ENCODE measurements at regions not wholly inside any gene's neighbourhood (a gene's known extent, or its start where the extent isn't known, plus 50 kb on each side); places are given as distances from the start of the nearest gene placed in this dataset.

DNA sequence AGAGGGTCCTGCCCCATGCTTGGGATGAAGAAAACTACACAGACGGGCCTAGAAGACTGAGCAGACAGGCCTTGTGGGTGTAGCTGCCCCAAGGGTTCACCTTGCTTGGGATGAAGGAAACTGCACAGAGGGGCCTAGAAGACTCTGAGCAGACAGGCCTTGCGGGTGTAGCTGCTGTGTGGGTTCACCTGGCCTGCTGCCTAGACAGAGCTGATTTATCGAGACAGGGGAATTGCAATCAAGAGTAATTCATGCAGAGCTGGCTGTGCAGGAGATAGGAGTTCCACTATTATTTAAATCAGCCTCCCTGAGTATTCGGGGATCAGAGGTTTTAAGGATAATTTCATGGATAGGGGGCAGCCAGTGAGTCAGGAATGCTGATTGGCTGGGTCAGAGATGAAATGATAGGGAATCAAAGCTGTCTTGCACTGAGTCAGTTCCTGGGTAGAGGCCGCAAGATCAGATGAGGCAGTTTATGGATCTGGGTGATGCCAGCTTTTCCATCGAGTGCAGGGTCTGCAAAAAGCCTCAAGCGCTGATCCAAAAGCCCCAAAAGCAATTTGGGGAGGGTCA is 341.4 kb downstream of the GALR1 start:
- DNase-seq (ENCODE audit: low read depth) = no peak
- H3K4me3 ChIP-seq (ENCODE audit: control insufficient read depth, low read depth, low read length) = no peak overlapping the region
- TF ChIP-seq, protein P1, sequence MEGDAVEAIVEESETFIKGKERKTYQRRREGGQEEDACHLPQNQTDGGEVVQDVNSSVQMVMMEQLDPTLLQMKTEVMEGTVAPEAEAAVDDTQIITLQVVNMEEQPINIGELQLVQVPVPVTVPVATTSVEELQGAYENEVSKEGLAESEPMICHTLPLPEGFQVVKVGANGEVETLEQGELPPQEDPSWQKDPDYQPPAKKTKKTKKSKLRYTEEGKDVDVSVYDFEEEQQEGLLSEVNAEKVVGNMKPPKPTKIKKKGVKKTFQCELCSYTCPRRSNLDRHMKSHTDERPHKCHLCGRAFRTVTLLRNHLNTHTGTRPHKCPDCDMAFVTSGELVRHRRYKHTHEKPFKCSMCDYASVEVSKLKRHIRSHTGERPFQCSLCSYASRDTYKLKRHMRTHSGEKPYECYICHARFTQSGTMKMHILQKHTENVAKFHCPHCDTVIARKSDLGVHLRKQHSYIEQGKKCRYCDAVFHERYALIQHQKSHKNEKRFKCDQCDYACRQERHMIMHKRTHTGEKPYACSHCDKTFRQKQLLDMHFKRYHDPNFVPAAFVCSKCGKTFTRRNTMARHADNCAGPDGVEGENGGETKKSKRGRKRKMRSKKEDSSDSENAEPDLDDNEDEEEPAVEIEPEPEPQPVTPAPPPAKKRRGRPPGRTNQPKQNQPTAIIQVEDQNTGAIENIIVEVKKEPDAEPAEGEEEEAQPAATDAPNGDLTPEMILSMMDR (IDR thresholded peaks at IDR 0.05; ENCODE audit: control insufficient read depth, insufficient read depth, low read depth, low read length, missing control alignments) = no peak

DNA sequence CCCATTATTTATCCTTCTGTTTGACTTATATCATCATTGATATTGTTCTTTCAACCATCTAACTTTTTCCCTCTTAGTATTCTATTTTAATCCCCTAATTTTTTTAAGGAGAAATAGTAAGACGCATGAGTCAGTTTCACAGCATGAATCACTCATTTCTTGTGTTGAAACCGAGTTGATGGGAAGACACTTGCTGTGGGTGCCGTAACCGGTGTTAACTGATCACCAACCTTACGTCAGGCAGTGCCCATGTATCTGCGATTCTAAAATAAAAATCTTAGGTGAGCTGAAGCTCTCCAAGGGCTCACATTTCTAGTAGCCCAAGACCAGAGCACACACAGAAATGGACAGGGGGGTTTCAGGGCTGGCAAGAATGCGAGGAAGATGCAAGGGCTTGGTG is 348.1 kb downstream of the GALR1 start:
- no peak for DNase-seq (ENCODE audit: low read depth)
- TF ChIP-seq, protein P1 (IDR thresholded peaks at IDR 0.05; ENCODE audit: control insufficient read depth, insufficient read depth, low read depth, low read length, missing control alignments) = no peak
- H3K4me3 ChIP-seq (ENCODE audit: control insufficient read depth, low read depth, low read length) = no peak overlapping the region

DNA sequence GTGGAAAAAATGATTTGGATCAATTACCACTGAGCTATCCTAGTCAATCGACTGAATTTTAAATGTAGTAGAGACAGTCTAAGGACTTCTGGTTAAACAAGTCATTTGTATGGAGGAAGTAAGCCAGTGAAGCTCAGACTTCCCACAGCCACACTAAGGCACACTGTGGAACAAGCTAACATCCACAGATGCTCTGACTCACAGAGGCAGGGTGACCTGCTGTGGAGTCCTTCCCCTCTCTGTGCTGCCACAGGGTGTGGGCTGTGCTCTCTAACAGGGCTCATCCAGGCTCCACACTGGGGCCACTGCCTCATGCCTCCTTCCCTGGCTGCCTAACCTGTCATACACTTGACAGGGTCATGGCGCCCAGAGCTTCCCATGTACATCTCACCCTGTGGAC is 351.0 kb downstream of the GALR1 start:
- TF ChIP-seq, protein P1 (IDR thresholded peaks at IDR 0.05; ENCODE audit: control insufficient read depth, insufficient read depth, low read depth, low read length, missing control alignments) = no peak
- no peak overlapping the region for H3K4me3 ChIP-seq (ENCODE audit: control insufficient read depth, low read depth, low read length)
- DNase-seq (ENCODE audit: low read depth) = no peak

DNA sequence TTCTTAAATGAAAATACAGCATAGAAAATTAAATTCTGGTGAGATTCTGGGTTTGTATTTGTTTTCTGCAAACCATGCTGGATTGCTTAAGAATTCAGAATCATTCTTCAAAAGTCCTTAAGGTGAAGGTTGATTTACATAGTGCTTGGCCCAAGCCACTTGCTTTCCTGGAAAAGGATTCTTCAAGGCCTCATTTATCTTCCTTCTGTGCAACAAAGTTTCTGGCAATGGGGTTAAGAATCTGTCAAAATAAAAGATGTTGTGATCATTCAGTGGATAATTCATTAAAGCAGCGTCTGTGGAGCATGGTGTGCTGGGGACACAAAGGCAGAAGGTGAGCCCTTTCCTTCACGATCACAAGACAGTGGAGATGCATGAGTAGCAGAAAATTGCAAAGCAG is 351.9 kb downstream of the GALR1 start:
- H3K4me3 ChIP-seq (ENCODE audit: control insufficient read depth, low read depth, low read length) = no peak overlapping the region
- TF ChIP-seq, protein P1 (IDR thresholded peaks at IDR 0.05; ENCODE audit: control insufficient read depth, insufficient read depth, low read depth, low read length, missing control alignments) = no peak
- no peak for DNase-seq (ENCODE audit: low read depth)

DNA sequence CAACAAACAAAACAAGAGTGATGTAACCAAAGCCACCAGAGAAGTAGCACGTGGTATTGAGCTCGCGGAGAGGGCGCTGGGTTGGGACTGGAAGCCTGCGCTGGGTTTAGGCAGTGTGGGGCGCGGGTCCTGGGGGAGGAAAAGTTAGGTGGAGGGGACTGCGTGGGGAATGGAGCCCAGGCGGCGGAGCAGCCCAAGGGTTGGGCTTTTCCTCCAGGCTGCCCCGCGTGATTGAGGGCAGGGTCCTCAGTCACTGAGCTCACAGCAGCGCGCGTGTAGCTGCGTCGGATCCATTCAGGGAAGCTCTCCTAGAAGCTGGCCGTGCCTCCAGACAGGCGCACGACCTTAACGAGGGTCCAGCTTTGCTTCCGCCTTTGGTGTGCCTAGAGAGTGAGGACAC is 357.4 kb downstream of the GALR1 start:
- no peak overlapping the region for H3K4me3 ChIP-seq (ENCODE audit: control insufficient read depth, low read depth, low read length)
- TF ChIP-seq, protein P1 (IDR thresholded peaks at IDR 0.05; ENCODE audit: control insufficient read depth, insufficient read depth, low read depth, low read length, missing control alignments) = no peak
- DNase-seq (ENCODE audit: low read depth) = no peak

DNA sequence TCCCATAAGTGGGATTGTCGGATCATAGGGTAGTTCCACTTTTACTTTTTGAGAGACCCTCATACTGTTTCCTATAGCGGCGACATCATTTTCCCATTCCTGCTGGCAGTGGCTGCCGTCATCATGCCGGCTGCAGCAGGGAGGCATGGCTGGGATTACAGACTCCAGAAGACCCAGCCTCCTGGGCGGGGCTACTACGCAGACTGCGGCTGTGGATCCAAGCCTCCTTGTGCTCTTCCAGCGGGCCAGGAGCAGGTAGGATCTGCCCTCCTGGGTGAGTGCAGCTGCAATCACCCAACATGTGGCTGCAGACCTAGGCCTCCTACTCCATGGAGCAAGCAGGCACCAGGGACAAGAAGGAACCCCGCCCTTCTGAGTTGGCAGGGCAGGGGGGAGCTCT is 359.2 kb downstream of the GALR1 start:
- TF ChIP-seq, protein P1 (IDR thresholded peaks at IDR 0.05; ENCODE audit: control insufficient read depth, insufficient read depth, low read depth, low read length, missing control alignments) = no peak
- no peak for DNase-seq (ENCODE audit: low read depth)

DNA sequence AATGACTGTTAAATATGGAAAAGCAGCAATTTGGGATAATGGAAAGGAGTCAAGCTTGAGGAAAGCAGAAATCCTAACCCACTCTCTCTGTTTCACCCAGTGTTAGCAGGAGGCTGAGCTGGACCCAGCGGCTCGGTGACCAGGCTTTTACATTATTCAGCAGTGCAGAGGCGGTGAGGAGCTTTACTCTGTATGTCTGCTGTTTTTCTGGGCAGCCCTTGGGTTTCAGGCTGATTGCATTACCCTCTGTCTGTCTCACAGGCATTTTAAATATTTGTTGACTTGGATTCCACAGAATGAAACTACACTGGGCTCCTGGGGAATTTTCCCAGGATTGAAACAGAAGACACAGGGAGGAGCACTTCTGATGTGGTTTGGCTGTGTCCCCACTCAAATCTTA is 368.0 kb downstream of the GALR1 start:
- DNase-seq (ENCODE audit: low read depth) = no peak
- no peak overlapping the region for H3K4me3 ChIP-seq (ENCODE audit: control insufficient read depth, low read depth, low read length)
- TF ChIP-seq, protein P1 (IDR thresholded peaks at IDR 0.05; ENCODE audit: control insufficient read depth, insufficient read depth, low read depth, low read length, missing control alignments) = no peak

More for the DNA sequence above, 359.2 kb downstream of the GALR1 start:
- no peak overlapping the region for H3K4me3 ChIP-seq (ENCODE audit: control insufficient read depth, low read depth, low read length)

All from AG09309 (cell line).